MM.1S (cell line): ENCODE measurements at regions not wholly inside any gene's neighbourhood (a gene's known extent, or its start where the extent isn't known, plus 50 kb on each side); places are given as distances from the start of the nearest gene placed in this dataset.

Source experiments
- DNase-seq: peaks from one replicate; pipeline ENCODE4 v3.0.0-alpha.2; 2015
- H2AFZ ChIP-seq: fragments of 300-600 bp; sonication (generic); 2 replicates; pipeline ENCODE4 v1.6.0; 2016; ENCODE audit warnings: antibody characterized with exemption, low read length
- H3F3A ChIP-seq: fragments of 300-600 bp; sonication (generic); 2 replicates; pipeline ENCODE4 v1.6.1; 2016; ENCODE audit warnings: mild to moderate bottlenecking, antibody characterized with exemption, low read length, moderate library complexity, mixed read lengths; ENCODE audit not compliant: insufficient read depth
- H3K27ac ChIP-seq: fragments of 300-600 bp; sonication (generic); 2 replicates; pipeline ENCODE4 v1.5.1; 2016; ENCODE audit warnings: mild to moderate bottlenecking, low read length
- H3K27me3 ChIP-seq: fragments of 300-600 bp; sonication (generic); replicated peaks from 2 replicates; pipeline ENCODE4 v1.6.0; 2016; ENCODE audit warnings: low read length; ENCODE audit not compliant: insufficient read depth
- H3K36me3 ChIP-seq: fragments of 300-600 bp; sonication (generic); replicated peaks from 2 replicates; pipeline ENCODE4 v1.6.1; 2016; ENCODE audit warnings: mild to moderate bottlenecking, low read length, mixed read lengths; ENCODE audit not compliant: insufficient read depth
- H3K4me1 ChIP-seq: fragments of 300-600 bp; sonication (generic); 2 replicates; pipeline ENCODE4 v1.6.1; 2016; ENCODE audit warnings: low read length, mixed read lengths
- H3K4me2 ChIP-seq: fragments of 300-600 bp; sonication (generic); 2 replicates; pipeline ENCODE4 v1.6.0; 2016; ENCODE audit warnings: low read depth, low read length
- H3K4me3 ChIP-seq: fragments of 300-600 bp; sonication (generic); 2 replicates; pipeline ENCODE4 v1.5.1; 2016; ENCODE audit warnings: low read length, mixed read lengths
- H3K79me2 ChIP-seq: fragments of 300-600 bp; sonication (generic); 2 replicates; pipeline ENCODE4 v1.6.1; 2016; ENCODE audit warnings: mixed run types, low read length, mixed read lengths
- H3K9ac ChIP-seq: fragments of 300-600 bp; sonication (generic); 2 replicates; pipeline ENCODE4 v1.6.1; 2016; ENCODE audit warnings: low read length, mixed read lengths
- H3K9me2 ChIP-seq: fragments of 300-600 bp; sonication (generic); replicated peaks from 2 replicates; pipeline ENCODE4 v1.6.1; 2016; ENCODE audit warnings: mild to moderate bottlenecking, low read length, mixed read lengths; ENCODE audit not compliant: insufficient read depth
- H3K9me3 ChIP-seq: fragments of 300-600 bp; sonication (generic); replicated peaks from 2 replicates; pipeline ENCODE4 v1.6.1; 2016; ENCODE audit warnings: mild to moderate bottlenecking, low read length, mixed read lengths; ENCODE audit not compliant: insufficient read depth
- H4K20me1 ChIP-seq: fragments of 300-600 bp; sonication (generic); 2 replicates; pipeline ENCODE4 v1.6.1; 2016; ENCODE audit warnings: mild to moderate bottlenecking, low read length, moderate library complexity, mixed read lengths; ENCODE audit not compliant: insufficient read depth
- EZH2 ChIP-seq: fragments of 300-600 bp; sonication (generic); optimal IDR thresholded peaks from 2 replicates; pipeline ENCODE3; 2017; ENCODE audit warnings: low read depth, mild to moderate bottlenecking, antibody characterized with exemption, low read length, mixed read lengths
- EZH2phosphoT487 ChIP-seq: fragments of 300-600 bp; sonication (generic); IDR thresholded peaks from 2 replicates; pipeline ENCODE4 v1.6.1; 2018; ENCODE audit warnings: antibody characterized with exemption, low read length
- TF ChIP-seq, protein P1 (sequence below): fragments of 300-600 bp; sonication (generic); IDR thresholded peaks from 2 replicates; pipeline ENCODE4 v1.5.1; 2016; ENCODE audit warnings: antibody characterized with exemption, low read length, mixed read lengths

- no peaks in the 10 kb centered on the region for H3K79me2 ChIP-seq
- H2AFZ ChIP-seq = no peak overlapping the region
- H3K27me3 ChIP-seq = no peaks in the 10 kb centered on the region
- H3K9me2 ChIP-seq = no peaks in the 10 kb centered on the region
- H4K20me1 ChIP-seq = no peaks in the 10 kb centered on the region
- H3F3A ChIP-seq = no peaks in the 10 kb centered on the region
- H3K4me2 ChIP-seq = no peak overlapping the region
- H3K27ac ChIP-seq = no peak overlapping the region
- TF ChIP-seq, protein P1, sequence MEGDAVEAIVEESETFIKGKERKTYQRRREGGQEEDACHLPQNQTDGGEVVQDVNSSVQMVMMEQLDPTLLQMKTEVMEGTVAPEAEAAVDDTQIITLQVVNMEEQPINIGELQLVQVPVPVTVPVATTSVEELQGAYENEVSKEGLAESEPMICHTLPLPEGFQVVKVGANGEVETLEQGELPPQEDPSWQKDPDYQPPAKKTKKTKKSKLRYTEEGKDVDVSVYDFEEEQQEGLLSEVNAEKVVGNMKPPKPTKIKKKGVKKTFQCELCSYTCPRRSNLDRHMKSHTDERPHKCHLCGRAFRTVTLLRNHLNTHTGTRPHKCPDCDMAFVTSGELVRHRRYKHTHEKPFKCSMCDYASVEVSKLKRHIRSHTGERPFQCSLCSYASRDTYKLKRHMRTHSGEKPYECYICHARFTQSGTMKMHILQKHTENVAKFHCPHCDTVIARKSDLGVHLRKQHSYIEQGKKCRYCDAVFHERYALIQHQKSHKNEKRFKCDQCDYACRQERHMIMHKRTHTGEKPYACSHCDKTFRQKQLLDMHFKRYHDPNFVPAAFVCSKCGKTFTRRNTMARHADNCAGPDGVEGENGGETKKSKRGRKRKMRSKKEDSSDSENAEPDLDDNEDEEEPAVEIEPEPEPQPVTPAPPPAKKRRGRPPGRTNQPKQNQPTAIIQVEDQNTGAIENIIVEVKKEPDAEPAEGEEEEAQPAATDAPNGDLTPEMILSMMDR = no peak
- TF ChIP-seq EZH2 (no peak), EZH2phosphoT487 (no peak)
- no peaks in the 10 kb centered on the region for H3K9me3 ChIP-seq
- DNase-seq = no peak
- H3K4me3 ChIP-seq = no peak overlapping the region
- no peaks in the 10 kb centered on the region for H3K36me3 ChIP-seq
- no peak overlapping the region for H3K9ac ChIP-seq
- H3K4me1 ChIP-seq = no peaks in the 10 kb centered on the region
Measured at GRCh38 chr17:52790359-52790955, 631.9 kb upstream of the CA10 start.

DNA sequence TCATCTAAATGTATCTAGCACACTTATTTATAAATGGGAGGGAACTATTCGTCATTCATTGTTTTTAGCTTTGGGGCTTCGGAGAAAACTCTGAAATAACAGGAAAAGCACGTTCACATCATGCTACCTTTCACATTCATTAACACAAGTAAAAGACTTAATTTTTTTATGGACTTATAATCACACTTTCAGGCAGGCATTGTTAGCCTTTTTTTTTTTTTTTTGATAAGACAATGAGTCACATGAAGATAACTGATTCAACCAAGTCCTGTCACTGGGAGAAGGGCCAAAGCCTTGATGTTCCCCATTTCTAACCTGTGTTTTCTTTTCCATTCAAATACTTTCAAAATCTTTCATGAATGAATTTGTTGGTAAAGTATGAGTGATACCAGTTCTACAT, 631.3 kb upstream of the CA10 start:
- TF ChIP-seq, protein P1 = no peak
- no peak for TF ChIP-seq EZH2phosphoT487
- no peak for TF ChIP-seq EZH2
- Histone ChIP-seq H3K4me1 (no peaks in the 10 kb centered on the region), H3F3A (no peaks in the 10 kb centered on the region), H3K9me2 (no peaks in the 10 kb centered on the region), H3K36me3 (no peaks in the 10 kb centered on the region), H3K9ac (no peak overlapping the region), H3K4me2 (no peak overlapping the region), H3K4me3 (no peak overlapping the region), H3K9me3 (no peaks in the 10 kb centered on the region), H3K27ac (no peak overlapping the region), H4K20me1 (no peaks in the 10 kb centered on the region), H2AFZ (no peak overlapping the region), H3K27me3 (no peaks in the 10 kb centered on the region), H3K79me2 (no peaks in the 10 kb centered on the region)
- DNase-seq = no peak

GRCh38 chr17:52776234-52776633, 617.7 kb upstream of the CA10 start:
- no peak overlapping the region for H3K27ac ChIP-seq
- no peaks in the 10 kb centered on the region for H3K79me2 ChIP-seq
- H3K9me3 ChIP-seq = no peaks in the 10 kb centered on the region
- no peak overlapping the region for H3K4me2 ChIP-seq
- TF ChIP-seq EZH2 (no peak), EZH2phosphoT487 (no peak)
- TF ChIP-seq, protein P1 = no peak
- no peak for DNase-seq
- H3K9ac ChIP-seq = no peak overlapping the region
- H3K4me3 ChIP-seq = no peak overlapping the region
- no peaks in the 10 kb centered on the region for H3K27me3 ChIP-seq
- H4K20me1 ChIP-seq = no peaks in the 10 kb centered on the region
- no peaks in the 10 kb centered on the region for H3K36me3 ChIP-seq
- no peaks in the 10 kb centered on the region for H3K4me1 ChIP-seq
- H2AFZ ChIP-seq = no peak overlapping the region
- no peaks in the 10 kb centered on the region for H3K9me2 ChIP-seq
- H3F3A ChIP-seq = no peaks in the 10 kb centered on the region
